ENCODE measurements at regions not wholly inside any gene's neighbourhood (a gene's known extent, or its start where the extent isn't known, plus 50 kb on each side); places are given as distances from the start of the nearest gene placed in this dataset.

- H3K36me3 ChIP-seq = no peaks in the 10 kb centered on the region
- no peaks in the 10 kb centered on the region for H3K9me3 ChIP-seq
- intact Hi-C loops (cut with DNase I) = no loop called here
- no peaks in the 10 kb centered on the region for H3K4me1 ChIP-seq
- no peak for ATAC-seq
- H3K27ac ChIP-seq = no peak overlapping the region
- H3K4me3 ChIP-seq = no peak overlapping the region
- TF ChIP-seq CTCF (IDR thresholded peaks at IDR 0.05) = no peak
- no peaks in the 10 kb centered on the region for H3K27me3 ChIP-seq
- no peak for DNase-seq
Observed at GRCh38 chr10:61356354-61356753, 96.8 kb downstream of the TMEM26 start.

GRCh38 chr10:61355211-61355610, 98.0 kb downstream of the TMEM26 start:
- H3K9me3 ChIP-seq = no peaks in the 10 kb centered on the region
- H3K4me1 ChIP-seq = no peaks in the 10 kb centered on the region
- no peaks in the 10 kb centered on the region for H3K36me3 ChIP-seq
- ATAC-seq (no peak), DNase-seq (no peak)
- intact Hi-C loops (cut with DNase I) = no loop called here
- no peak overlapping the region for H3K27ac ChIP-seq
- H3K4me3 ChIP-seq = no peak overlapping the region
- TF ChIP-seq CTCF (IDR thresholded peaks at IDR 0.05) = no peak
- H3K27me3 ChIP-seq = no peaks in the 10 kb centered on the region

GRCh38 chr10:61354401-61354975, 98.7 kb downstream of the TMEM26 start:
- Histone ChIP-seq H3K36me3 (no peaks in the 10 kb centered on the region), H3K27me3 (no peaks in the 10 kb centered on the region), H3K4me3 (no peak overlapping the region), H3K27ac (no peak overlapping the region), H3K9me3 (no peaks in the 10 kb centered on the region), H3K4me1 (no peaks in the 10 kb centered on the region)
- ATAC-seq = no peak
- TF ChIP-seq CTCF (IDR thresholded peaks at IDR 0.05) = no peak
- no peak for DNase-seq
- intact Hi-C loops (cut with DNase I) = no loop called here

GRCh38 chr10:61350794-61351193, 102.4 kb downstream of the TMEM26 start:
- TF ChIP-seq CTCF (IDR thresholded peaks at IDR 0.05) = no peak
- Histone ChIP-seq H3K4me3 (no peak overlapping the region), H3K27ac (no peak overlapping the region), H3K9me3 (no peaks in the 10 kb centered on the region), H3K27me3 (no peaks in the 10 kb centered on the region), H3K36me3 (no peaks in the 10 kb centered on the region), H3K4me1 (no peaks in the 10 kb centered on the region)
- ATAC-seq (no peak), DNase-seq (no peak)
- intact Hi-C loops (cut with DNase I) = no loop called here

- intact Hi-C loops (cut with DNase I) = no loop called here
- no peaks in the 10 kb centered on the region for H3K9me3 ChIP-seq
- H3K27ac ChIP-seq = no peak overlapping the region
- no peak for ATAC-seq
- DNase-seq = no peak
- no peaks in the 10 kb centered on the region for H3K27me3 ChIP-seq
- TF ChIP-seq CTCF (IDR thresholded peaks at IDR 0.05) = no peak
- no peak overlapping the region for H3K4me3 ChIP-seq
- no peaks in the 10 kb centered on the region for H3K36me3 ChIP-seq
- H3K4me1 ChIP-seq = no peaks in the 10 kb centered on the region
Observed at GRCh38 chr10:61350068-61350467, 103.1 kb downstream of the TMEM26 start.

Measured in upper lobe of right lung (tissue), 1 donor.